SK-N-SH (cell line): ENCODE measurements at regions not wholly inside any gene's neighbourhood (a gene's known extent, or its start where the extent isn't known, plus 50 kb on each side); places are given as distances from the start of the nearest gene placed in this dataset.

Source experiments
- CTCF ChIP-seq: fragments of 200-600 bp; sonication (generic); IDR thresholded peaks from 2 replicates; pipeline ENCODE4 v1.6.1; 2017; ENCODE audit warnings: antibody characterized with exemption, mild to moderate bottlenecking, moderate library complexity
- ELF1 ChIP-seq: IDR thresholded peaks from 2 replicates; pipeline ENCODE4 v1.4.0; 2012
- EP300 ChIP-seq, 2 experiments: IDR thresholded peaks; 2 replicates each; pipeline versions ENCODE4 v1.4.0 to v1.6.1; 2012; ENCODE audit warnings: borderline replicate concordance in 1 of 2, low read depth in 1 of 2, low read length in 1 of 2
- FOXJ3 ChIP-seq: sonication (generic); formaldehyde crosslinking; IDR thresholded peaks from 2 replicates; pipeline ENCODE4 v1.5.1; 2020; ENCODE audit warnings: mild to moderate bottlenecking, missing genetic modification reagents
- JUND ChIP-seq: IDR thresholded peaks from 2 replicates; pipeline ENCODE4 v1.4.0; 2012
- MEF2A ChIP-seq: IDR thresholded peaks from 2 replicates; pipeline ENCODE4 v1.4.0; 2012; ENCODE audit warnings: low read depth, borderline replicate concordance
- POLR2AphosphoS5 ChIP-seq: IDR thresholded peaks from 2 replicates; pipeline ENCODE4 v1.6.1; 2012; ENCODE audit warnings: low read depth, low read length
- SMC3 ChIP-seq: IDR thresholded peaks from 2 replicates; pipeline ENCODE4 v1.6.1; 2012; ENCODE audit warnings: low read depth, low read length, improper control_type of control experiment
- TAF1 ChIP-seq: IDR thresholded peaks from 2 replicates; pipeline ENCODE4 v1.6.1; 2012; ENCODE audit warnings: low read depth, mild to moderate bottlenecking, low read length, moderate library complexity, borderline replicate concordance
- USF1 ChIP-seq: IDR thresholded peaks from 2 replicates; pipeline ENCODE4 v1.4.0; 2012; ENCODE audit warnings: low read depth, borderline replicate concordance
- TF ChIP-seq, protein P1 (sequence below): IDR thresholded peaks from 2 replicates; pipeline ENCODE4 v1.4.0; 2012; ENCODE audit warnings: low read depth, borderline replicate concordance

- TF ChIP-seq, protein P1, sequence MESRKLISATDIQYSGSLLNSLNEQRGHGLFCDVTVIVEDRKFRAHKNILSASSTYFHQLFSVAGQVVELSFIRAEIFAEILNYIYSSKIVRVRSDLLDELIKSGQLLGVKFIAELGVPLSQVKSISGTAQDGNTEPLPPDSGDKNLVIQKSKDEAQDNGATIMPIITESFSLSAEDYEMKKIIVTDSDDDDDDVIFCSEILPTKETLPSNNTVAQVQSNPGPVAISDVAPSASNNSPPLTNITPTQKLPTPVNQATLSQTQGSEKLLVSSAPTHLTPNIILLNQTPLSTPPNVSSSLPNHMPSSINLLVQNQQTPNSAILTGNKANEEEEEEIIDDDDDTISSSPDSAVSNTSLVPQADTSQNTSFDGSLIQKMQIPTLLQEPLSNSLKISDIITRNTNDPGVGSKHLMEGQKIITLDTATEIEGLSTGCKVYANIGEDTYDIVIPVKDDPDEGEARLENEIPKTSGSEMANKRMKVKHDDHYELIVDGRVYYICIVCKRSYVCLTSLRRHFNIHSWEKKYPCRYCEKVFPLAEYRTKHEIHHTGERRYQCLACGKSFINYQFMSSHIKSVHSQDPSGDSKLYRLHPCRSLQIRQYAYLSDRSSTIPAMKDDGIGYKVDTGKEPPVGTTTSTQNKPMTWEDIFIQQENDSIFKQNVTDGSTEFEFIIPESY: no peak
- peak in 1 of 2 experiments; percentile 53; a peak in 1 of 4 replicates for TF ChIP-seq EP300 (IDR thresholded peaks at IDR 0.05; ENCODE audit: borderline replicate concordance in 1 of 2, low read depth in 1 of 2, low read length in 1 of 2)
- TF ChIP-seq TAF1: no peak
- TF ChIP-seq MEF2A: no peak
- no peak for TF ChIP-seq SMC3
- TF ChIP-seq CTCF: no peak
- no peak for TF ChIP-seq POLR2AphosphoS5
- TF ChIP-seq JUND: no peak
- no peak for TF ChIP-seq USF1
- TF ChIP-seq FOXJ3 (CRISPR knock-in tag): no peak
- TF ChIP-seq ELF1: no peak
Measured at GRCh38 chr17:74094651-74095050, 108.8 kb upstream of the RPL38 start.
